ENCODE measurements at regions not wholly inside any gene's neighbourhood (a gene's known extent, or its start where the extent isn't known, plus 50 kb on each side); places are given as distances from the start of the nearest gene placed in this dataset.

GRCh38 chr6:122524056-122524455 is 52.4 kb upstream of the SERINC1 start:
- TF ChIP-seq POLR2A (IDR thresholded peaks at IDR 0.05): no peak
- TF ChIP-seq CTCF (IDR thresholded peaks at IDR 0.05): no peak
- no peak for TF ChIP-seq POLR2AphosphoS5 (IDR thresholded peaks at IDR 0.05)

Measured in suprapubic skin (tissue), 4 donors.